SK-N-SH treated with all-trans-retinoic acid at 6 μM for 48 hours (cell line): ENCODE measurements at regions not wholly inside any gene's neighbourhood (a gene's known extent, or its start where the extent isn't known, plus 50 kb on each side); places are given as distances from the start of the nearest gene placed in this dataset.

Experiments used
- ATAC-seq: fragments of 200-7000 bp; cut with Tn5 transposase; 3 replicates; pipeline ENCODE4 v1.9.1; 2020; ENCODE audit warnings: mild to moderate bottlenecking, moderate library complexity
- BACH2 ChIP-seq: fragments of 250-450 bp; sonication (Bioruptor Pico); IDR thresholded peaks from 2 replicates; pipeline ENCODE4 v1.9.0; 2021; ENCODE audit warnings: mild to moderate bottlenecking, borderline replicate concordance
- CSDC2 ChIP-seq: fragments of 250-450 bp; sonication (Bioruptor Pico); IDR thresholded peaks from 2 replicates; pipeline ENCODE4 v1.5.0; 2020; ENCODE audit warnings: mild to moderate bottlenecking, moderate library complexity
- CSRNP3 ChIP-seq: fragments of 250-450 bp; sonication (Bioruptor Pico); IDR thresholded peaks from 2 replicates; pipeline ENCODE4 v1.5.1; 2021; ENCODE audit warnings: mild to moderate bottlenecking, moderate library complexity
- ESRRG ChIP-seq: fragments of 250-450 bp; sonication (Bioruptor Pico); IDR thresholded peaks from 2 replicates; pipeline ENCODE4 v1.6.1; 2021; ENCODE audit warnings: mild to moderate bottlenecking
- GLIS3 ChIP-seq: fragments of 250-450 bp; sonication (Bioruptor Pico); IDR thresholded peaks from 2 replicates; pipeline ENCODE4 v1.5.0; 2020; ENCODE audit warnings: mild to moderate bottlenecking, moderate library complexity
- ISL1 ChIP-seq: fragments of 250-450 bp; sonication (Bioruptor Pico); IDR thresholded peaks from 2 replicates; pipeline ENCODE4 v2.1.2; 2022; ENCODE audit warnings: mild to moderate bottlenecking, moderate library complexity
- OSR1 ChIP-seq: fragments of 250-450 bp; sonication (Bioruptor Pico); IDR thresholded peaks from 2 replicates; pipeline ENCODE4 v1.8.0; 2022; ENCODE audit warnings: moderate library complexity, mild to moderate bottlenecking, inconsistent platforms
- PPARA ChIP-seq: fragments of 250-450 bp; sonication (Bioruptor Pico); IDR thresholded peaks from 2 replicates; pipeline ENCODE4 v1.5.0; 2020; ENCODE audit warnings: mild to moderate bottlenecking, borderline replicate concordance
- RARB ChIP-seq: fragments of 250-450 bp; sonication (Bioruptor Pico); IDR thresholded peaks from 2 replicates; pipeline ENCODE4 v1.8.0; 2021; ENCODE audit warnings: mild to moderate bottlenecking, moderate library complexity
- SNAI2 ChIP-seq: fragments of 250-450 bp; sonication (Bioruptor Pico); IDR thresholded peaks from 2 replicates; pipeline ENCODE4 v1.5.0; 2020; ENCODE audit warnings: mild to moderate bottlenecking, moderate library complexity
- TCF4 ChIP-seq: fragments of 250-450 bp; sonication (Bioruptor Pico); IDR thresholded peaks from 2 replicates; pipeline ENCODE4 v1.8.0; 2021; ENCODE audit warnings: mild to moderate bottlenecking, moderate library complexity, borderline replicate concordance
- TOX ChIP-seq: fragments of 250-450 bp; sonication (Bioruptor Pico); IDR thresholded peaks from 2 replicates; pipeline ENCODE4 v1.8.0; 2021; ENCODE audit warnings: mild to moderate bottlenecking, moderate library complexity, borderline replicate concordance
- TSHZ2 ChIP-seq: fragments of 250-450 bp; sonication (Bioruptor Pico); IDR thresholded peaks from 2 replicates; pipeline ENCODE4 v1.5.0; 2020; ENCODE audit warnings: mild to moderate bottlenecking, moderate library complexity
- ZC3H10 ChIP-seq: fragments of 250-450 bp; sonication (Bioruptor Pico); IDR thresholded peaks from 2 replicates; pipeline ENCODE4 v1.5.1; 2021; ENCODE audit warnings: mild to moderate bottlenecking, moderate library complexity
- ZFP3 ChIP-seq: fragments of 250-450 bp; sonication (Bioruptor Pico); IDR thresholded peaks from 2 replicates; pipeline ENCODE4 v1.5.0; 2020; ENCODE audit warnings: mild to moderate bottlenecking, moderate library complexity
- ZFP30 ChIP-seq: fragments of 450-650 bp; formaldehyde crosslinking; IDR thresholded peaks from 2 replicates; pipeline ENCODE4 v1.5.0; 2022; ENCODE audit warnings: mild to moderate bottlenecking, moderate library complexity
- ZNF565 ChIP-seq: fragments of 450-650 bp; formaldehyde crosslinking; conservative IDR thresholded peaks from 2 replicates; pipeline ENCODE4 v1.5.0; 2020; ENCODE audit warnings: low read depth, mild to moderate bottlenecking, moderate library complexity
- ZNF70 ChIP-seq: fragments of 450-650 bp; formaldehyde crosslinking; IDR thresholded peaks from 2 replicates; pipeline ENCODE4 v1.5.0; 2020; ENCODE audit warnings: mild to moderate bottlenecking, moderate library complexity
- ZNF8 ChIP-seq: fragments of 450-650 bp; formaldehyde crosslinking; IDR thresholded peaks from 2 replicates; pipeline ENCODE4 v1.5.0; 2020; ENCODE audit warnings: mild to moderate bottlenecking, moderate library complexity

- TF ChIP-seq TSHZ2 (CRISPR knock-in tag), result no peak
- no peak for TF ChIP-seq OSR1
- no peak for TF ChIP-seq RARB (CRISPR knock-in tag)
- no peak for TF ChIP-seq ZFP3 (CRISPR knock-in tag)
- no peak for TF ChIP-seq PPARA (CRISPR knock-in tag)
- no peak for TF ChIP-seq ZFP30 (CRISPR knock-in tag)
- TF ChIP-seq TCF4 (CRISPR knock-in tag), result no peak
- no peak for TF ChIP-seq SNAI2 (CRISPR knock-in tag)
- TF ChIP-seq ZNF8, result no peak
- TF ChIP-seq ESRRG, result no peak
- no peak for TF ChIP-seq ZNF565
- TF ChIP-seq GLIS3 (CRISPR knock-in tag), result no peak
- TF ChIP-seq ZC3H10, result no peak
- no peak for TF ChIP-seq TOX (CRISPR knock-in tag)
- no peak for TF ChIP-seq ISL1 (CRISPR knock-in tag)
- no peak; the same call in 2 of the 3 replicates for ATAC-seq
These were observed 454.1 kb downstream of the MEIS1 start for GRCh38 chr2:66888791-66889631.

- ATAC-seq, result no peak
- TF ChIP-seq ISL1 (CRISPR knock-in tag) (no peak), ZNF70 (CRISPR knock-in tag) (no peak), CSRNP3 (CRISPR knock-in tag) (no peak), OSR1 (no peak)
These were observed 454.6 kb downstream of the MEIS1 start for GRCh38 chr2:66889632-66889882.

- ATAC-seq, result no peak
- TF ChIP-seq TCF4 (CRISPR knock-in tag) (peak; percentile 68; the same call in 1 of the 2 replicates), BACH2 (CRISPR knock-in tag) (no peak)
- TF ChIP-seq, all 23 proteins: peak for 1
These were observed 455.3 kb downstream of the MEIS1 start for GRCh38 chr2:66890166-66890742.

GRCh38 chr2:66895206-66895605 lies 460.3 kb downstream of the MEIS1 start:
- no peak for TF ChIP-seq ZFP30 (CRISPR knock-in tag)
- TF ChIP-seq ZNF70 (CRISPR knock-in tag), result no peak
- TF ChIP-seq GLIS3 (CRISPR knock-in tag), result no peak
- no peak for TF ChIP-seq TSHZ2 (CRISPR knock-in tag)
- TF ChIP-seq ZNF8, result no peak
- no peak for TF ChIP-seq CSRNP3 (CRISPR knock-in tag)
- TF ChIP-seq TCF4 (CRISPR knock-in tag), result no peak
- no peak for TF ChIP-seq CSDC2
- no peak for TF ChIP-seq OSR1
- no peak for ATAC-seq
